K562 (cell line): ENCODE measurements at regions not wholly inside any gene's neighbourhood (a gene's known extent, or its start where the extent isn't known, plus 50 kb on each side); places are given as distances from the start of the nearest gene placed in this dataset.

Source experiments
- ATAC-seq: fragments of 200-7000 bp; cut with Tn5 transposase; 3 replicates; pipeline ENCODE4 v1.9.1; 2020; ENCODE audit warnings: moderate library complexity
- BruUV-seq: library from RNA; stranded (reverse); fragments of 400-500 nt; replicated peaks from 2 replicates; lab custom pipeline; 2021; lab: Mats Ljungman, UMichigan
- CTCF ChIA-PET: fragments of 300-600 bp; formaldehyde crosslinking; extraction: SDS; loops from one replicate; lab custom pipeline; 2021; ENCODE audit warnings: low intra/inter-chr PET ratio; lab: Yijun Ruan, JAX
- POLR2A ChIA-PET: fragments of 300-600, 350-650 bp; sonication (Branson Sonifier 250); formaldehyde crosslinking; extraction: SDS; loops from one replicate; lab custom pipeline; 2021; ENCODE audit warnings: antibody characterized with exemption, inconsistent platforms; lab: Yijun Ruan, JAX
- DNase-seq, 4 experiments: peaks; one replicate each; pipeline versions ENCODE4 v3.0.0 to v3.0.0-alpha.2; 2011 to 2018; ENCODE audit warnings: low spot score in 3 of 4, mixed read lengths in 3 of 4; ENCODE audit errors: extremely low read depth in 1 of 4
- FAIRE-seq: peaks from 2 replicates; lab custom pipeline; 2011; peaks lifted over from hg19 to GRCh38; lab: Jason Lieb, UNC
- H2AFZ ChIP-seq: 2 replicates; pipeline ENCODE4 v1.6.0; 2011; ENCODE audit warnings: low read depth, low read length, control low read depth, inconsistent platforms
- H3K27ac ChIP-seq: fragments of 200-600 bp; 3 replicates; pipeline ENCODE4 v1.8.0; 2011; ENCODE audit warnings: low read depth, mild to moderate bottlenecking, control low read depth, inconsistent platforms, low read length, moderate library complexity, mixed read lengths; ENCODE audit errors: extremely low read depth
- H3K27me3 ChIP-seq, 2 experiments: fragments of 300-600 bp in 1 of 2; 2 replicates in 1 of 2; 3 replicates in 1 of 2; pipeline versions ENCODE4 v1.6.0 to v1.8.0; 2011; ENCODE audit warnings: inconsistent platforms in 2 of 2, low read length in 2 of 2, mild to moderate bottlenecking in 1 of 2, mixed read lengths in 1 of 2, moderate library complexity in 1 of 2; ENCODE audit not compliant: control insufficient read depth in 2 of 2, insufficient read depth in 2 of 2
- H3K36me3 ChIP-seq: fragments of 300-600 bp; 3 replicates; pipeline ENCODE4 v1.8.0; 2011; ENCODE audit warnings: mild to moderate bottlenecking, low read length, inconsistent platforms; ENCODE audit not compliant: control insufficient read depth, insufficient read depth
- H3K4me1 ChIP-seq, 2 experiments: fragments of 200-600 bp in 1 of 2; replicated peaks in 1 of 2; 2 replicates in 1 of 2; 3 replicates in 1 of 2; pipeline versions ENCODE4 v1.5.1 to v1.8.0; 2011; ENCODE audit warnings: inconsistent platforms in 2 of 2, low read length in 2 of 2, mild to moderate bottlenecking in 1 of 2, mixed read lengths in 1 of 2, moderate library complexity in 1 of 2; ENCODE audit not compliant: control insufficient read depth in 2 of 2, insufficient read depth in 2 of 2
- H3K4me2 ChIP-seq: 2 replicates; pipeline ENCODE4 v1.6.1; 2011; ENCODE audit warnings: low read length, control low read depth, inconsistent platforms, mixed read lengths; ENCODE audit not compliant: insufficient read depth
- H3K4me3 ChIP-seq: fragments of 200-600 bp; sonication (generic), shearing (Covaris generic); 2 replicates; pipeline ENCODE4 v1.5.1; 2016; ENCODE audit warnings: control low read depth, inconsistent platforms
- H3K79me2 ChIP-seq: fragments of 200-600 bp; 3 replicates; pipeline ENCODE4 v1.8.0; 2011; ENCODE audit warnings: low read length, inconsistent platforms; ENCODE audit not compliant: control insufficient read depth, insufficient read depth
- H3K9ac ChIP-seq, 2 experiments: 2 replicates each; pipeline versions ENCODE4 v1.6.0 to v1.6.1; 2011; ENCODE audit warnings: low read depth in 2 of 2, low read length in 2 of 2, control low read depth in 1 of 2, inconsistent platforms in 1 of 2, mild to moderate bottlenecking in 1 of 2, mixed read lengths in 1 of 2; ENCODE audit not compliant: insufficient read depth in 1 of 2
- H3K9me1 ChIP-seq: one replicate; pipeline ENCODE4 v1.6.0; 2011; ENCODE audit warnings: inconsistent platforms, mild to moderate bottlenecking, low read length, moderate library complexity; ENCODE audit not compliant: control insufficient read depth, insufficient read depth
- H3K9me3 ChIP-seq: replicated peaks from 2 replicates; pipeline ENCODE4 v1.5.1; 2011; ENCODE audit warnings: low read depth, low read length, inconsistent platforms; ENCODE audit not compliant: control insufficient read depth, insufficient read depth
- H4K20me1 ChIP-seq: replicated peaks from 2 replicates; pipeline ENCODE4 v1.6.1; 2011; ENCODE audit warnings: low read length, inconsistent platforms, mixed read lengths; ENCODE audit not compliant: control insufficient read depth, insufficient read depth
- CAMTA2 ChIP-seq: fragments of 250-450 bp; sonication (Bioruptor Pico); conservative IDR thresholded peaks from 2 replicates; pipeline ENCODE4 v1.5.1; 2022
- HNRNPL ChIP-seq: fragments of 200-400 bp; formaldehyde crosslinking; IDR thresholded peaks from 2 replicates; pipeline ENCODE4 v1.6.1; 2017; ENCODE audit warnings: low read depth, mild to moderate bottlenecking, low read length
- HNRNPUL1 ChIP-seq: fragments of 200-400 bp; formaldehyde crosslinking; IDR thresholded peaks from 2 replicates; pipeline ENCODE4 v1.6.1; 2017; ENCODE audit warnings: low read length
- LCOR ChIP-seq: sonication (generic); formaldehyde crosslinking; IDR thresholded peaks from 2 replicates; pipeline ENCODE4 v1.8.0; 2022; ENCODE audit warnings: mild to moderate bottlenecking, missing genetic modification reagents
- RFX5 ChIP-seq: IDR thresholded peaks from 2 replicates; pipeline ENCODE4 v1.6.1; 2011; ENCODE audit warnings: low read depth, mild to moderate bottlenecking, improper control_type of control experiment, low read length
- SNRNP70 ChIP-seq: fragments of 200-400 bp; formaldehyde crosslinking; optimal IDR thresholded peaks from 2 replicates; pipeline ENCODE3; 2017; ENCODE audit warnings: low read depth, low read length
- SPI1 ChIP-seq: IDR thresholded peaks from 2 replicates; pipeline ENCODE4 v1.6.1; 2011; ENCODE audit warnings: low read depth, low read length, control low read depth, borderline replicate concordance
- SREBF1 ChIP-seq: fragments of 150-350 bp; IDR thresholded peaks from 2 replicates; pipeline ENCODE4 v1.6.1; 2014; ENCODE audit warnings: antibody characterized with exemption, low read depth, low read length, borderline replicate concordance
- ZNF551 ChIP-seq: fragments of 250-450 bp; sonication (Bioruptor Pico); IDR thresholded peaks from 2 replicates; pipeline ENCODE4 v1.5.0; 2021; ENCODE audit warnings: mild to moderate bottlenecking, moderate library complexity
- ZNF696 ChIP-seq: fragments of 250-450 bp; sonication (Bioruptor Pico); conservative IDR thresholded peaks from 2 replicates; pipeline ENCODE4 v1.4.0; 2020; ENCODE audit warnings: mild to moderate bottlenecking, moderate library complexity
- WGBS: fragments of 100-300 bp; shearing (Covaris generic); methylation state at CpG from one replicate; pipeline ENCODE4 v1.1.6; 2016; ENCODE audit warnings: low coverage, mixed read lengths; ENCODE audit not compliant: insufficient coverage; ENCODE audit errors: missing lambda C conversion rate; 5-methylcytosine and 5-hydroxymethylcytosine counted together
- in situ Hi-C: fragments of 300-500 bp; cut with MboI; formaldehyde crosslinking; loops from 4 replicates; pipeline ENCODE4 v1.15.0; 2018; ENCODE audit warnings: inconsistent platforms, mixed read lengths
- intact Hi-C: fragments of 100-400 bp; cut with micrococcal nuclease; formaldehyde crosslinking; loops from 2 replicates; pipeline ENCODE4 v1.14.2; 2022
- TF ChIP-seq, protein P1 (sequence below): fragments of 450-650 bp; IDR thresholded peaks from 2 replicates; pipeline ENCODE4 v1.6.1; 2016; ENCODE audit warnings: antibody characterized with exemption
- TF ChIP-seq, protein P2 (sequence below): sonication (generic); formaldehyde crosslinking; IDR thresholded peaks from 2 replicates; pipeline ENCODE4 v1.8.1; 2023; ENCODE audit warnings: mild to moderate bottlenecking, missing genetic modification reagents, moderate library complexity

DNA sequence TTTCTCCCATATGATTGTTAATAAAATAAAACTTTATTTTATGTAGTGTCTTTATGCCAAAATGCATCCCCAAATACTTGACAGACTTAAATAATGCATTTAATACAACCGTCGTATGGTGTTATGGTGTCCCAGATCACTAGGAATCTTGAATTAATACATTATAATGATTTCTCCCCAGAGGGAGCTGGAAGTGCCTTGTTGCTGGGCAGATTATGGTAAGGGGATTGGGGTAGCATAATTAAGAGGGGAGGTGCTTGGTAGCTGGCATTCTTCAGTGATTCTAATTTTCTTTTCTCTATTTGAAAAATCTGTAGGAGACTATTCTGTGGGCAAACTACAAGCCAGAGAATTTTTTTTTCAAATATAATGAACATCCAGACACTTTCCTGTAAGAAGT is 1043.7 kb downstream of the ADGRL2 start:
- FAIRE-seq: no peak
- CTCF ChIA-PET: no interaction called here
- TF ChIP-seq SPI1 (no peak), SNRNP70 (no peak), ZNF551 (CRISPR knock-in tag) (no peak), HNRNPUL1 (no peak), LCOR (no peak), HNRNPL (no peak), RFX5 (no peak), SREBF1 (no peak), ZNF696 (CRISPR knock-in tag) (no peak), CAMTA2 (CRISPR knock-in tag) (no peak)
- TF ChIP-seq, protein P1, sequence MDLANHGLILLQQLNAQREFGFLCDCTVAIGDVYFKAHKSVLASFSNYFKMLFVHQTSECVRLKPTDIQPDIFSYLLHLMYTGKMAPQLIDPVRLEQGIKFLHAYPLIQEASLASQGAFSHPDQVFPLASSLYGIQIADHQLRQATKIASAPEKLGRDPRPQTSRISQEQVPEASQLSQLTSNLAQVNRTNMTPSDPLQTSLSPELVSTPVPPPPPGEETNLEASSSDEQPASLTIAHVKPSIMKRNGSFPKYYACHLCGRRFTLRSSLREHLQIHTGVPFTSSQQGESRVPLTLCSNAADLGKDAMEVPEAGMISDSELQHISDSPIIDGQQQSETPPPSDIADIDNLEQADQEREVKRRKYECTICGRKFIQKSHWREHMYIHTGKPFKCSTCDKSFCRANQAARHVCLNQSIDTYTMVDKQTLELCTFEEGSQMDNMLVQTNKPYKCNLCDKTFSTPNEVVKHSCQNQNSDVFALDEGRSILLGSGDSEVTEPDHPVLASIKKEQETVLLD: no peak
- TF ChIP-seq, protein P2, sequence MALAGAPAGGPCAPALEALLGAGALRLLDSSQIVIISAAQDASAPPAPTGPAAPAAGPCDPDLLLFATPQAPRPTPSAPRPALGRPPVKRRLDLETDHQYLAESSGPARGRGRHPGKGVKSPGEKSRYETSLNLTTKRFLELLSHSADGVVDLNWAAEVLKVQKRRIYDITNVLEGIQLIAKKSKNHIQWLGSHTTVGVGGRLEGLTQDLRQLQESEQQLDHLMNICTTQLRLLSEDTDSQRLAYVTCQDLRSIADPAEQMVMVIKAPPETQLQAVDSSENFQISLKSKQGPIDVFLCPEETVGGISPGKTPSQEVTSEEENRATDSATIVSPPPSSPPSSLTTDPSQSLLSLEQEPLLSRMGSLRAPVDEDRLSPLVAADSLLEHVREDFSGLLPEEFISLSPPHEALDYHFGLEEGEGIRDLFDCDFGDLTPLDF (CRISPR knock-in tag): no peak

More for the DNA sequence above, 1043.7 kb downstream of the ADGRL2 start:
- intact Hi-C loops (no loop called here), in situ Hi-C loops (no loop called here)
- Histone ChIP-seq H3K4me1 (no peaks in the 10 kb centered on the region), H2AFZ (no peak overlapping the region), H3K36me3 (no peaks in the 10 kb centered on the region), H4K20me1 (no peaks in the 10 kb centered on the region), H3K9me1 (no peaks in the 10 kb centered on the region), H3K4me3 (no peak overlapping the region), H3K4me2 (no peak overlapping the region), H3K9ac (no peak overlapping the region), H3K27ac (no peak overlapping the region), H3K9me3 (no peaks in the 10 kb centered on the region), H3K27me3 (no peaks in the 10 kb centered on the region), H3K79me2 (no peaks in the 10 kb centered on the region)
- ATAC-seq (no peak), DNase-seq (no peak)
- no TSS peak for BruUV-seq
- POLR2A ChIA-PET: no interaction called here
- WGBS: 0% methylated on average over 2 of the region's 2 CpGs
